Common myeloid progenitor, CD34-positive (primary cell): ENCODE measurements at regions not wholly inside any gene's neighbourhood (a gene's known extent, or its start where the extent isn't known, plus 50 kb on each side); places are given as distances from the start of the nearest gene placed in this dataset.

Experiments used
- CTCF ChIA-PET: fragments of 350-600 bp; sonication (Branson Sonifier 250); formaldehyde crosslinking; loops from one replicate; lab custom pipeline; 2021; ENCODE audit warnings: antibody characterized with exemption; lab: Charles Lee
- POLR2A ChIA-PET: fragments of 350-600 bp; sonication (Branson Sonifier 250); formaldehyde crosslinking; loops from one replicate; lab custom pipeline; 2021; ENCODE audit warnings: antibody characterized with exemption; lab: Charles Lee
- DNase-seq, 3 donors: peaks; one replicate each; pipeline versions ENCODE4 v3.0.0 to v3.0.0-alpha.2; 2013
- H3K27ac ChIP-seq, 2 experiments: 1 replicate in 1 of 2; 2 replicates in 1 of 2; pipeline ENCODE4 v1.7.0; 2013; ENCODE audit warnings: inconsistent platforms in 2 of 2, low read length in 2 of 2, mild to moderate bottlenecking in 2 of 2, low read depth in 1 of 2, moderate library complexity in 1 of 2; ENCODE audit not compliant: severe bottlenecking in 2 of 2, insufficient read depth in 1 of 2, poor library complexity in 1 of 2
- H3K27me3 ChIP-seq, 5 experiments: replicated peaks in 2 of 5; 1 replicate in 3 of 5; 2 replicates in 2 of 5; pipeline versions ENCODE4 v1.6.1 to v1.7.0; 2013; ENCODE audit warnings: low read length in 4 of 5, mild to moderate bottlenecking in 2 of 5, moderate library complexity in 2 of 5, inconsistent platforms in 1 of 5; ENCODE audit not compliant: insufficient read depth in 5 of 5, control insufficient read depth in 4 of 5
- H3K36me3 ChIP-seq, 4 experiments: 1 replicate in 2 of 4; 2 replicates in 2 of 4; pipeline versions ENCODE4 v1.6.1 to v1.7.0; 2013; ENCODE audit warnings: low read length in 3 of 4, control low read depth in 1 of 4, mild to moderate bottlenecking in 1 of 4; ENCODE audit not compliant: control insufficient read depth in 4 of 4, insufficient read depth in 4 of 4
- H3K4me1 ChIP-seq, 4 experiments: 1 replicate in 3 of 4; 2 replicates in 1 of 4; pipeline versions ENCODE4 v1.6.1 to v1.7.1; 2013; ENCODE audit warnings: low read length in 3 of 4, mild to moderate bottlenecking in 3 of 4, control low read depth in 1 of 4, inconsistent platforms in 1 of 4, moderate library complexity in 1 of 4; ENCODE audit not compliant: control insufficient read depth in 4 of 4, insufficient read depth in 4 of 4; ENCODE audit errors: control extremely low read depth in 1 of 4
- H3K4me3 ChIP-seq, 7 experiments: 1 replicate in 4 of 7; 2 replicates in 3 of 7; pipeline versions ENCODE4 v1.5.1 to v1.7.0; 2013; ENCODE audit warnings: mild to moderate bottlenecking in 7 of 7, low read length in 6 of 7, moderate library complexity in 6 of 7, inconsistent platforms in 2 of 7, low read depth in 2 of 7, control low read depth in 1 of 7; ENCODE audit not compliant: insufficient read depth in 4 of 7, control insufficient read depth in 1 of 7; ENCODE audit errors: extremely low read depth in 1 of 7
- H3K9me3 ChIP-seq, 5 experiments: 1 replicate in 4 of 5; 2 replicates in 1 of 5; pipeline versions ENCODE4 v1.6.1 to v1.7.1; 2013; ENCODE audit warnings: low read length in 4 of 5, mild to moderate bottlenecking in 2 of 5, inconsistent platforms in 1 of 5, low read depth in 1 of 5, moderate library complexity in 1 of 5; ENCODE audit not compliant: control insufficient read depth in 4 of 5, insufficient read depth in 2 of 5; ENCODE audit errors: control extremely low read depth in 1 of 5
- WGBS: methylation state at CpG from one replicate; pipeline ENCODE4 v1.1.5; 2013; ENCODE audit not compliant: insufficient coverage; 5-methylcytosine and 5-hydroxymethylcytosine counted together

- H3K27me3 ChIP-seq: no peaks in the 10 kb centered on the region
- CTCF ChIA-PET: no interaction called here
- H3K4me1 ChIP-seq: no peaks in the 10 kb centered on the region
- H3K9me3 ChIP-seq: peaks cover 0 to 2% (median 0%) of the 10 kb centered on the region in 5 experiments
- DNase-seq: no peak
- H3K36me3 ChIP-seq: no peaks in the 10 kb centered on the region
- H3K4me3 ChIP-seq: no peak overlapping the region
- WGBS: no CpG with 5 or more reads among the region's 1 CpG
- POLR2A ChIA-PET: no interaction called here
- no peak overlapping the region for H3K27ac ChIP-seq
Observed at GRCh38 chr5:155295111-155295510, 281.6 kb downstream of the KIF4B start.

- H3K36me3 ChIP-seq: no peaks in the 10 kb centered on the region
- no peaks in the 10 kb centered on the region for H3K4me1 ChIP-seq
- H3K9me3 ChIP-seq: peaks cover 0 to 2% (median 0%) of the 10 kb centered on the region in 5 experiments
- CTCF ChIA-PET: no interaction called here
- POLR2A ChIA-PET: no interaction called here
- WGBS: 92% methylated on average over 8 of the region's 8 CpGs
- H3K4me3 ChIP-seq: no peak overlapping the region
- H3K27ac ChIP-seq: no peak overlapping the region
- no peaks in the 10 kb centered on the region for H3K27me3 ChIP-seq
- DNase-seq: no peak
Observed at GRCh38 chr5:155299386-155300005, 285.9 kb downstream of the KIF4B start.

- CTCF ChIA-PET: interaction anchor here (1.2 kb wide), 1 partner anchor 32 kb away, joined by 3 read pairs; no protein-coding TSS in a partner anchor
- POLR2A ChIA-PET: no interaction called here
Observed at GRCh38 chr5:155303120-155303519, 289.6 kb downstream of the KIF4B start.

GRCh38 chr5:155307229-155307628 lies 293.7 kb downstream of the KIF4B start:
- H3K4me3 ChIP-seq: no peak overlapping the region
- no peaks in the 10 kb centered on the region for H3K4me1 ChIP-seq
- H3K27ac ChIP-seq: no peak overlapping the region
- ChIA-PET CTCF (no interaction called here), POLR2A (no interaction called here)
- no peaks in the 10 kb centered on the region for H3K9me3 ChIP-seq
- WGBS: 100% methylated on average over 3 of the region's 3 CpGs
- H3K36me3 ChIP-seq: no peaks in the 10 kb centered on the region
- H3K27me3 ChIP-seq: no peaks in the 10 kb centered on the region
- no peak for DNase-seq

More at GRCh38 chr5:155303120-155303519, 289.6 kb downstream of the KIF4B start:
- peaks cover 0 to under 1% (median 0%) of the 10 kb centered on the region in 5 experiments for H3K9me3 ChIP-seq
- 50% methylated on average over 1 of the region's 3 CpGs for WGBS
- H3K36me3 ChIP-seq: no peaks in the 10 kb centered on the region
- no peaks in the 10 kb centered on the region for H3K27me3 ChIP-seq
- no peak for DNase-seq
- no peak overlapping the region for H3K4me3 ChIP-seq
- no peak overlapping the region for H3K27ac ChIP-seq
- H3K4me1 ChIP-seq: no peaks in the 10 kb centered on the region

GRCh38 chr5:155308289-155308688 lies 294.7 kb downstream of the KIF4B start:
- POLR2A ChIA-PET: no interaction called here
- DNase-seq: no peak
- no peak overlapping the region for H3K27ac ChIP-seq
- no peaks in the 10 kb centered on the region for H3K36me3 ChIP-seq
- H3K4me3 ChIP-seq: no peak overlapping the region
- H3K4me1 ChIP-seq: no peaks in the 10 kb centered on the region
- CTCF ChIA-PET: no interaction called here
- H3K27me3 ChIP-seq: no peaks in the 10 kb centered on the region
- no peaks in the 10 kb centered on the region for H3K9me3 ChIP-seq

GRCh38 chr5:155309021-155309746 lies 295.6 kb downstream of the KIF4B start:
- Histone ChIP-seq H3K4me1 (no peaks in the 10 kb centered on the region), H3K36me3 (no peaks in the 10 kb centered on the region), H3K9me3 (no peaks in the 10 kb centered on the region), H3K27ac (no peak overlapping the region), H3K27me3 (no peaks in the 10 kb centered on the region), H3K4me3 (no peak overlapping the region)
- WGBS: no CpG with 5 or more reads among the region's 4 CpGs
- ChIA-PET POLR2A (no interaction called here), CTCF (no interaction called here)
- no peak for DNase-seq

GRCh38 chr5:155311721-155312120 lies 298.2 kb downstream of the KIF4B start:
- no peaks in the 10 kb centered on the region for H3K36me3 ChIP-seq
- H3K27ac ChIP-seq: no peak overlapping the region
- no peaks in the 10 kb centered on the region for H3K27me3 ChIP-seq
- CTCF ChIA-PET: no interaction called here
- WGBS: no CpG with 5 or more reads among the region's 1 CpG
- H3K4me1 ChIP-seq: no peaks in the 10 kb centered on the region
- no peak for DNase-seq
- POLR2A ChIA-PET: no interaction called here
- H3K9me3 ChIP-seq: no peaks in the 10 kb centered on the region
- H3K4me3 ChIP-seq: no peak overlapping the region
